Liver (tissue), 8 donors: ENCODE measurements at regions not wholly inside any gene's neighbourhood (a gene's known extent, or its start where the extent isn't known, plus 50 kb on each side); places are given as distances from the start of the nearest gene placed in this dataset.

ENCODE experiments used
- DNase-seq: peaks from one replicate; pipeline ENCODE4 v3.0.0-alpha.2; 2017; ENCODE audit warnings: low spot score
- H3K27ac ChIP-seq, 2 donors: one replicate each; pipeline ENCODE4 v1.7.0; 2013; ENCODE audit warnings: inconsistent platforms in 2 of 2, low read length in 2 of 2, control low read depth in 1 of 2, low read depth in 1 of 2, mild to moderate bottlenecking in 1 of 2
- H3K27me3 ChIP-seq, 4 donors: one replicate each; pipeline versions ENCODE4 v1.6.1 to v1.7.0; 2013; ENCODE audit warnings: low read length in 3 of 4, inconsistent platforms in 1 of 4, mild to moderate bottlenecking in 1 of 4, moderate library complexity in 1 of 4; ENCODE audit not compliant: control insufficient read depth in 4 of 4, insufficient read depth in 4 of 4
- H3K36me3 ChIP-seq, 4 donors: one replicate each; pipeline versions ENCODE4 v1.6.1 to v1.7.0; 2013; ENCODE audit warnings: low read length in 3 of 4, mild to moderate bottlenecking in 3 of 4, low read depth in 1 of 4, moderate library complexity in 1 of 4; ENCODE audit not compliant: control insufficient read depth in 4 of 4, insufficient read depth in 3 of 4
- H3K4me1 ChIP-seq, 4 donors: one replicate each; pipeline versions ENCODE4 v1.6.1 to v1.7.0; 2013; ENCODE audit warnings: low read length in 3 of 4, mild to moderate bottlenecking in 3 of 4, moderate library complexity in 1 of 4; ENCODE audit not compliant: control insufficient read depth in 4 of 4, insufficient read depth in 4 of 4
- H3K4me3 ChIP-seq, 3 donors: one replicate each; pipeline versions ENCODE4 v1.6.1 to v1.7.0; 2013; ENCODE audit warnings: low read length in 3 of 3, control low read depth in 1 of 3, low read depth in 1 of 3, mild to moderate bottlenecking in 1 of 3
- H3K9ac ChIP-seq, 2 donors: one replicate each; pipeline ENCODE4 v1.7.0; 2013; ENCODE audit warnings: low read length in 2 of 2, mild to moderate bottlenecking in 2 of 2, moderate library complexity in 2 of 2, control low read depth in 1 of 2, low read depth in 1 of 2
- H3K9me3 ChIP-seq, 4 donors: one replicate each; pipeline versions ENCODE4 v1.6.1 to v1.7.0; 2013; ENCODE audit warnings: low read length in 3 of 4; ENCODE audit not compliant: control insufficient read depth in 4 of 4
- EGR1 ChIP-seq, 2 donors: IDR thresholded peaks; 2 replicates each; pipeline ENCODE4 v1.6.1; 2016 to 2018; ENCODE audit warnings: antibody characterized with exemption in 2 of 2, low read depth in 2 of 2
- FOXA1 ChIP-seq: IDR thresholded peaks from 2 replicates; pipeline ENCODE4 v1.6.1; 2016; ENCODE audit warnings: antibody characterized with exemption
- FOXA2 ChIP-seq: IDR thresholded peaks from 2 replicates; pipeline ENCODE4 v1.6.1; 2016; ENCODE audit warnings: antibody characterized with exemption
- GABPA ChIP-seq, 2 donors: IDR thresholded peaks in 1 of 2; conservative IDR thresholded peaks in 1 of 2; 2 replicates each; pipeline ENCODE4 v1.6.1; 2016; ENCODE audit warnings: antibody characterized with exemption in 2 of 2, mild to moderate bottlenecking in 1 of 2, moderate library complexity in 1 of 2
- HNF4A ChIP-seq, 2 donors: conservative IDR thresholded peaks; 2 replicates each; pipeline ENCODE4 v1.6.1; 2016; ENCODE audit warnings: antibody characterized with exemption in 2 of 2, mild to moderate bottlenecking in 2 of 2
- HNF4G ChIP-seq: IDR thresholded peaks from 2 replicates; pipeline ENCODE4 v1.6.1; 2016; ENCODE audit warnings: antibody characterized with exemption
- JUND ChIP-seq, 2 donors: IDR thresholded peaks; 2 replicates each; pipeline ENCODE4 v1.6.1; 2016; ENCODE audit warnings: antibody characterized with exemption in 2 of 2
- NR2F2 ChIP-seq: IDR thresholded peaks from 2 replicates; pipeline ENCODE4 v1.6.1; 2016; ENCODE audit warnings: antibody characterized with exemption
- RAD21 ChIP-seq, 2 donors: IDR thresholded peaks; 2 replicates each; pipeline ENCODE4 v1.6.1; 2016; ENCODE audit warnings: antibody characterized with exemption in 2 of 2, mild to moderate bottlenecking in 2 of 2
- RXRA ChIP-seq, 2 donors: IDR thresholded peaks; 2 replicates each; pipeline ENCODE4 v1.6.1; 2017 to 2018; ENCODE audit warnings: antibody characterized with exemption in 2 of 2, mild to moderate bottlenecking in 1 of 2
- SP1 ChIP-seq: IDR thresholded peaks from 2 replicates; pipeline ENCODE4 v1.6.1; 2018; ENCODE audit warnings: antibody characterized with exemption, mild to moderate bottlenecking
- TAF1 ChIP-seq: conservative IDR thresholded peaks from 2 replicates; pipeline ENCODE4 v1.6.1; 2016; ENCODE audit warnings: antibody characterized with exemption, mild to moderate bottlenecking
- YY1 ChIP-seq: IDR thresholded peaks from 2 replicates; pipeline ENCODE4 v1.6.1; 2016; ENCODE audit warnings: antibody characterized with exemption, mild to moderate bottlenecking
- WGBS: extraction: QIAGEN DNeasy Blood & Tissue Kit; methylation state at CpG from one replicate; pipeline ENCODE4 v1.1.7; 2013; 5-methylcytosine and 5-hydroxymethylcytosine counted together
- TF ChIP-seq, protein P1 (sequence below): IDR thresholded peaks from 2 replicates; pipeline ENCODE4 v1.6.1; 2016; ENCODE audit warnings: antibody characterized with exemption, mild to moderate bottlenecking
- TF ChIP-seq, protein P2 (sequence below): fragments of 150-350 bp; IDR thresholded peaks from 2 replicates; pipeline ENCODE4 v1.5.1; 2017; ENCODE audit warnings: improper control_type of control experiment, low read depth, low read length; ENCODE audit not compliant: missing input control
- TF ChIP-seq, protein P3 (sequence below): IDR thresholded peaks from 2 replicates; pipeline ENCODE4 v1.6.1; 2016; ENCODE audit warnings: antibody characterized with exemption
- donor health status: healthy.
- donor health status: healthy.
- donor health status: healthy.
- donor health status: healthy.
- donor health status: healthy.

DNA sequence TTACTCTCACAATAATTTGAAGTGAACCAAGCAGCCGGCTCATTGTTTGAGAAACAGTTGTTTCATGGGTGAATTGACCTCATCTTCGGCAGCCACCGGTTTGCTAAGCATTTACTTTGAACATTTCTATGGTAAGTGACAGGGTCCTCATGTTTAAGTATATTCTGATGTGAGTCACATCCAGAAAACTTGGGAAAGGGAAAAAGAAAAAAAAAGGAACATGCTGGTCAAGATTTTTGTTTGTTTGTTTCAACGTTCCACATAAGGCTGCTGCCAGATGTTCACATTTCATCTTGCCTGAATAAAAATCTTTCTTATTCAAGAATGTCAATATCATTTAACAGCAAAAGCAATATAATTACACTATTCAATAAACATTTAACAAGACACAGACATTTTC lies 55.0 kb upstream of the EXOC2 start:
- Histone ChIP-seq H3K9ac (no peak overlapping the region), H3K4me1 (peaks cover 4 to 16% (median 12%) of the 10 kb centered on the region in 4 donors), H3K27ac (no peak overlapping the region), H3K4me3 (no peak overlapping the region), H3K36me3 (no peaks in the 10 kb centered on the region), H3K27me3 (no peaks in the 10 kb centered on the region), H3K9me3 (no peaks in the 10 kb centered on the region)
- WGBS = 87% methylated on average over 4 of the region's 4 CpGs
- no peak for DNase-seq
- TF ChIP-seq RAD21 (IDR thresholded peaks at IDR 0.05) (no peak), SP1 (no peak), GABPA (IDR thresholded peaks at IDR 0.05 in 1 of 2, conservative IDR thresholded peaks at IDR 0.05 in 1 of 2) (no peak), RXRA (IDR thresholded peaks at IDR 0.05) (no peak), TAF1 (no peak), YY1 (no peak), HNF4A (conservative IDR thresholded peaks at IDR 0.05) (no peak), JUND (IDR thresholded peaks at IDR 0.05) (no peak), HNF4G (no peak), NR2F2 (no peak), EGR1 (IDR thresholded peaks at IDR 0.05; ENCODE audit: low read depth in 2 of 2) (no peak)
- TF ChIP-seq, protein P1, sequence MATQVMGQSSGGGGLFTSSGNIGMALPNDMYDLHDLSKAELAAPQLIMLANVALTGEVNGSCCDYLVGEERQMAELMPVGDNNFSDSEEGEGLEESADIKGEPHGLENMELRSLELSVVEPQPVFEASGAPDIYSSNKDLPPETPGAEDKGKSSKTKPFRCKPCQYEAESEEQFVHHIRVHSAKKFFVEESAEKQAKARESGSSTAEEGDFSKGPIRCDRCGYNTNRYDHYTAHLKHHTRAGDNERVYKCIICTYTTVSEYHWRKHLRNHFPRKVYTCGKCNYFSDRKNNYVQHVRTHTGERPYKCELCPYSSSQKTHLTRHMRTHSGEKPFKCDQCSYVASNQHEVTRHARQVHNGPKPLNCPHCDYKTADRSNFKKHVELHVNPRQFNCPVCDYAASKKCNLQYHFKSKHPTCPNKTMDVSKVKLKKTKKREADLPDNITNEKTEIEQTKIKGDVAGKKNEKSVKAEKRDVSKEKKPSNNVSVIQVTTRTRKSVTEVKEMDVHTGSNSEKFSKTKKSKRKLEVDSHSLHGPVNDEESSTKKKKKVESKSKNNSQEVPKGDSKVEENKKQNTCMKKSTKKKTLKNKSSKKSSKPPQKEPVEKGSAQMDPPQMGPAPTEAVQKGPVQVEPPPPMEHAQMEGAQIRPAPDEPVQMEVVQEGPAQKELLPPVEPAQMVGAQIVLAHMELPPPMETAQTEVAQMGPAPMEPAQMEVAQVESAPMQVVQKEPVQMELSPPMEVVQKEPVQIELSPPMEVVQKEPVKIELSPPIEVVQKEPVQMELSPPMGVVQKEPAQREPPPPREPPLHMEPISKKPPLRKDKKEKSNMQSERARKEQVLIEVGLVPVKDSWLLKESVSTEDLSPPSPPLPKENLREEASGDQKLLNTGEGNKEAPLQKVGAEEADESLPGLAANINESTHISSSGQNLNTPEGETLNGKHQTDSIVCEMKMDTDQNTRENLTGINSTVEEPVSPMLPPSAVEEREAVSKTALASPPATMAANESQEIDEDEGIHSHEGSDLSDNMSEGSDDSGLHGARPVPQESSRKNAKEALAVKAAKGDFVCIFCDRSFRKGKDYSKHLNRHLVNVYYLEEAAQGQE = no peak
- TF ChIP-seq, protein P2, sequence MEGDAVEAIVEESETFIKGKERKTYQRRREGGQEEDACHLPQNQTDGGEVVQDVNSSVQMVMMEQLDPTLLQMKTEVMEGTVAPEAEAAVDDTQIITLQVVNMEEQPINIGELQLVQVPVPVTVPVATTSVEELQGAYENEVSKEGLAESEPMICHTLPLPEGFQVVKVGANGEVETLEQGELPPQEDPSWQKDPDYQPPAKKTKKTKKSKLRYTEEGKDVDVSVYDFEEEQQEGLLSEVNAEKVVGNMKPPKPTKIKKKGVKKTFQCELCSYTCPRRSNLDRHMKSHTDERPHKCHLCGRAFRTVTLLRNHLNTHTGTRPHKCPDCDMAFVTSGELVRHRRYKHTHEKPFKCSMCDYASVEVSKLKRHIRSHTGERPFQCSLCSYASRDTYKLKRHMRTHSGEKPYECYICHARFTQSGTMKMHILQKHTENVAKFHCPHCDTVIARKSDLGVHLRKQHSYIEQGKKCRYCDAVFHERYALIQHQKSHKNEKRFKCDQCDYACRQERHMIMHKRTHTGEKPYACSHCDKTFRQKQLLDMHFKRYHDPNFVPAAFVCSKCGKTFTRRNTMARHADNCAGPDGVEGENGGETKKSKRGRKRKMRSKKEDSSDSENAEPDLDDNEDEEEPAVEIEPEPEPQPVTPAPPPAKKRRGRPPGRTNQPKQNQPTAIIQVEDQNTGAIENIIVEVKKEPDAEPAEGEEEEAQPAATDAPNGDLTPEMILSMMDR = no peak
- TF ChIP-seq, protein P3, sequence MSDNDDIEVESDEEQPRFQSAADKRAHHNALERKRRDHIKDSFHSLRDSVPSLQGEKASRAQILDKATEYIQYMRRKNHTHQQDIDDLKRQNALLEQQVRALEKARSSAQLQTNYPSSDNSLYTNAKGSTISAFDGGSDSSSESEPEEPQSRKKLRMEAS = no peak

DNA sequence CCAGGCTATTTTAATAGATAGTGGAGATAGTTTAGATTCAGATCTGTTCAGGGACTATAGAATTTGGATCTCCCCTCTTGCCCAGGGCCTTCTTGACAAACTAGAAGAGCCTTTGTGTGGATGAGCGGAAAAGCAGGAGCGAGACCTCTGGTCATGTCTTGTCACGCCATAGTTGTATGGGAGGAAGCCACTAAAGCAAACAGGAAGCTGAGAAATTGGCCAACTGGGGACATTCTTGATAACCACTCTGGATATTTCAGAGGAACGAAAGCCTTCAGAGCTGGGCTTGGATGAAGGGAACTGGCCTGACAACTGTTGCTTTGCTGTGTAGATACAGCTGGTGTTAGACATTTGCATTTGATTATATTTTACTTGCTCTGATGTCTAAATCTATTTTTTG lies 54.1 kb upstream of the EXOC2 start:
- H3K9ac ChIP-seq = no peak overlapping the region
- TF ChIP-seq GABPA (IDR thresholded peaks at IDR 0.05 in 1 of 2, conservative IDR thresholded peaks at IDR 0.05 in 1 of 2) (no peak), HNF4A (conservative IDR thresholded peaks at IDR 0.05) (no peak), FOXA2 (no peak), FOXA1 (no peak), YY1 (no peak), SP1 (no peak)
- TF ChIP-seq, protein P1 = no peak
- no peak overlapping the region for H3K4me3 ChIP-seq
- DNase-seq = no peak
- H3K27ac ChIP-seq = no peak overlapping the region
- peaks cover 4 to 16% (median 12%) of the 10 kb centered on the region in 4 donors for H3K4me1 ChIP-seq
- WGBS = 88% methylated on average over 4 of the region's 4 CpGs
- H3K27me3 ChIP-seq = no peaks in the 10 kb centered on the region
- no peaks in the 10 kb centered on the region for H3K36me3 ChIP-seq
- H3K9me3 ChIP-seq = no peaks in the 10 kb centered on the region
